ENCODE measurements at regions not wholly inside any gene's neighbourhood (a gene's known extent, or its start where the extent isn't known, plus 50 kb on each side); places are given as distances from the start of the nearest gene placed in this dataset.

DNA sequence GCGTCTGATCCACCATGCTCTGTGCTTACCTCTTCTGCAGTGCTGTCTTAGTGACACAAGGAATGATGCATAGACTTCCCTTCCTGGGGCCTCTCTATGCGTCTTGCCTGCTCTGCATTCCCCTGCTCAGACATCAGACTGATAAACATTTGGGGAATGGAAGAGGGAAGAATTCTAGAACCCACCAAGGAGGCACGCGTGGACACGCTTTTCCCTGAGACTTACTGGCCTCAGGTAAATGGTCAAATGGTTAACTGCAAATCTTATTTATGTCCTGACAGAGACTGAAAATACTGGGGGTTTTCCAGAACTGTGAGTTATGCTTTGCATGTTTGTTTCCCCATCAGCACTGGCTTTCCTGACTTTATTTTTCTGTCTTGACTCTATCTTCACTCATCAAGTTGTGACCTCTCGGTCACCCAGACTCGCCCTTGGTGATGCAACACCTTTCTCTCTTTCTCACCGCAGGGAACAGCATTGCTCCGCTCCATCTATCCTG lies 285.9 kb upstream of the FZD8 start:
- Histone ChIP-seq H2AK5ac (ENCODE audit: low read depth, low read length) (no peak overlapping the region), H3K14ac (replicated peaks; ENCODE audit: low read depth, low read length) (no peak overlapping the region), H3K4me3 (ENCODE audit: insufficient read depth, low read depth, low read length) (no peak overlapping the region), H4K8ac (ENCODE audit: low read depth in 2 of 2, low read length in 2 of 2) (no peak overlapping the region), H3K9me1 (ENCODE audit: insufficient read depth, low read length) (no peaks in the 10 kb centered on the region), H3K36me3 (ENCODE audit: control insufficient read depth, insufficient read depth, low read length) (no peaks in the 10 kb centered on the region), H3K4ac (ENCODE audit: low read depth, low read length) (no peak overlapping the region), H3K9ac (ENCODE audit: low read depth, low read length) (no peak overlapping the region), H3K27ac (ENCODE audit: insufficient read depth, low read length) (no peak overlapping the region), H4K5ac (ENCODE audit: low read depth, low read length) (no peak overlapping the region), H3K18ac (ENCODE audit: low read depth, low read length) (no peak overlapping the region), H2AFZ (replicated peaks; ENCODE audit: low read length, poor library complexity) (no peak overlapping the region), H3K4me1 (ENCODE audit: control insufficient read depth, insufficient read depth, low read length) (no peaks in the 10 kb centered on the region), H3K23ac (ENCODE audit: low read depth, low read length) (no peak overlapping the region), H2BK120ac (ENCODE audit: low read depth, low read length) (no peak overlapping the region), H3K4me2 (ENCODE audit: low read depth, low read length) (no peak overlapping the region), H4K20me1 (ENCODE audit: insufficient read depth, low read length) (no peaks in the 10 kb centered on the region), H3K79me1 (ENCODE audit: low read depth in 1 of 2, low read length in 2 of 2) (no peaks in the 10 kb centered on the region), H2BK5ac (ENCODE audit: low read depth, low read length, poor library complexity, severe bottlenecking) (no peak overlapping the region), H2BK20ac (ENCODE audit: low read depth, low read length) (no peak overlapping the region), H3K56ac (ENCODE audit: extremely low read depth, insufficient read depth, low read length) (no peak overlapping the region), H3K27me3 (ENCODE audit: control insufficient read depth, insufficient read depth, low read length) (no peaks in the 10 kb centered on the region), H4K91ac (ENCODE audit: insufficient read depth, low read depth, low read length) (no peak overlapping the region), H2AK9ac (replicated peaks; ENCODE audit: low read depth, low read length, poor library complexity) (no peak overlapping the region), H3K9me3 (ENCODE audit: control insufficient read depth, insufficient read depth, low read length) (no peaks in the 10 kb centered on the region), H2BK15ac (ENCODE audit: low read depth, low read length) (no peak overlapping the region)
- 80% methylated on average over 3 of the region's 9 CpGs; no CpG with 5 or more reads in 1 of the 2 experiments for WGBS, 2 experiments (ENCODE audit: extremely low coverage in 2 of 2, insufficient read length in 1 of 2)
- in situ Hi-C loops (cut with MboI; ENCODE audit: low sequenced_read_pairs): no loop called here
- BruUV-seq (replicated peaks): no TSS peak
- dilution Hi-C loops (cut with HindIII; ENCODE audit: low sequenced_read_pairs, unreplicated experiment): no loop called here
- POLR2A ChIA-PET (ENCODE audit: unreplicated experiment): no interaction called here
- ATAC-seq (ENCODE audit: low read depth) (no peak), DNase-seq (no peak)
- no peak for TF ChIP-seq MAZ (IDR thresholded peaks at IDR 0.05; ENCODE audit: borderline replicate concordance, low read depth, low read length)
- TF ChIP-seq CEBPB (IDR thresholded peaks at IDR 0.05; ENCODE audit: low read depth, low read length): peak; percentile 48
- intact Hi-C loops (cut with micrococcal nuclease): no loop called here
- CTCF ChIA-PET: no interaction called here

Measured in IMR-90 (cell line).